Colonic mucosa (tissue), 4 donors: ENCODE measurements at regions not wholly inside any gene's neighbourhood (a gene's known extent, or its start where the extent isn't known, plus 50 kb on each side); places are given as distances from the start of the nearest gene placed in this dataset.
A peak's percentile ranks its signal among the peaks of the same experiment; 100 is the strongest.

ENCODE experiments used
- DNase-seq: peaks from one replicate; pipeline ENCODE4 v3.0.0-alpha.2; 2020
- H3K27ac ChIP-seq: fragments of 200-600 bp; one replicate; pipeline ENCODE4 v1.8.0; 2021
- H3K27me3 ChIP-seq: fragments of 200-600 bp; one replicate; pipeline ENCODE4 v1.8.0; 2021
- H3K36me3 ChIP-seq: fragments of 200-600 bp; one replicate; pipeline ENCODE4 v1.8.0; 2021
- H3K4me1 ChIP-seq: fragments of 200-600 bp; one replicate; pipeline ENCODE4 v1.8.0; 2021; ENCODE audit warnings: mild to moderate bottlenecking
- H3K4me3 ChIP-seq: fragments of 200-600 bp; one replicate; pipeline ENCODE4 v1.8.0; 2021
- H3K9ac ChIP-seq, 2 donors: one replicate each; pipeline ENCODE4 v1.7.0; 2013; ENCODE audit warnings: control low read depth in 2 of 2, low read depth in 2 of 2, low read length in 2 of 2
- H3K9me3 ChIP-seq: fragments of 200-600 bp; one replicate; pipeline ENCODE4 v1.8.0; 2021
- CTCF ChIP-seq: fragments of 200-600 bp; IDR thresholded peaks from one replicate; pipeline ENCODE4 v1.8.0; 2022; ENCODE audit warnings: antibody characterized with exemption, mild to moderate bottlenecking
- intact Hi-C: fragments of 100-400 bp; cut with DNase I; formaldehyde crosslinking; loops from one replicate; pipeline ENCODE4 v1.14.1; 2022
- donor health status: healthy.
- donor health status: DM: no; HTN: no; CAD: no.
- donor health status: DM: no; HTN: no; CAD: no.

DNA sequence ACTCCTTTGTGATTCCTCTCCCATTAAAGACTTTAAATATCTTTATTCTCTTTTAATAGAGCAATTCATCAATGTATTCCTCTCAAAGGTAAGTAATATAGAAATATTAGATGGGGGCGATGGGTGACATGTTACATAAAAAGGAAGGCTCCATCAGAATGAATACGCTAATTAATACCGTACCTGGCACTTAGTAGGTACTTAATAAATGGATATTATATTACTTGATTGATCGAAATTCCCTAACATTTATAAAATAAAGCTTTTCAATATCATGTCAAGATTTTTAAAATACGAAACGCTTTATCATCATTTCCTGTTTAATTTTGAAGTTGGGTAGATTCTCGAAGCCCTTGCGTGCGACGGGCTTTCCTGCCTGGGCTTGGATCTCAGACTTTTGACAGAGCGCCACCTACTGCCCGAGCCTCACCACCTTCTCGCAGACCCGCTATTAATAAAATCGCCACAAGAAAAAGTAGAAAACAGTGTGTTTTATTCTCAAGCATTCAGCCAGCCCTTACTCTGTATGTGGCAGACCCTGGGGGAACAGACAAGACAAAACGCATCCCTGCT lies 99.4 kb downstream of the C5orf15 start:
- Histone ChIP-seq H3K36me3 (no peaks in the 10 kb centered on the region), H3K4me3 (no peak overlapping the region), H3K27me3 (no peaks in the 10 kb centered on the region), H3K9me3 (no peaks in the 10 kb centered on the region), H3K27ac (no peak overlapping the region), H3K4me1 (no peaks in the 10 kb centered on the region), H3K9ac (no peak overlapping the region)
- DNase-seq = peak; percentile 52
- intact Hi-C loops = no loop called here
- TF ChIP-seq CTCF = peak; percentile 70

DNA sequence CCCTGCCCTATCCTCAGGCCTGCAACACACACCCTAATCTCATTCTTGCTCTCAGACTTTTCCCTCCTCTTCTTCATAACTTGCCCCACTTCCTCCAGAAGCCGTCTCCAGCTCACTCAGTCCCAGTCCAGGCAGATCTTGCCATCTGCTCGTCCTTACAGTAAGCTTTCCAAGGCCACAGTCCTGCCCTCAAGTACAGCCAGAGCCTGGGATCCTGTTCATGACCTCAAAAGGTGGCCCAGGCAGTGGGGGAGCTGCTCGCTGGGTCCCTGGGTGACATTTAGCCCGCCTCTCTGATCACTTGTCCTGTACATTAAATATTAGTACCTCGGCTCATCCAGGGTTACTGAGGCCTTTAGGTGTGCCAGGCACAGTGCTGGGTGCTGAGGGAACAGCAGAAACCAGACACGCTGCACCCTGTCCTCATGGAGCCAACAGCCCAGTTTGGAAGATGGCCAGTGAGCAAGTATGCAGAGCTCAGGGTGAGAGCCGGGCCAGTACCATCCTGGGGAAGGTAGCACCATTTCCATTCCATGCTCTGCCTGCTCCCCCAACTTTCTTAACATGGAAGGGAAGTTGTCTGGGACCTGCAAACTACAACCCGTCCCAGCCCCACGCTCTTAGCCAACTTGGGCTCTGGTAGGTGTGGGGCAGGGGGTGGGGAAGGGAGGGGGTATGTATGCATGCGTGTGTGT lies 100.4 kb downstream of the C5orf15 start:
- intact Hi-C loops = no loop called here
- H3K9ac ChIP-seq = no peak overlapping the region
- TF ChIP-seq CTCF = no peak

DNA sequence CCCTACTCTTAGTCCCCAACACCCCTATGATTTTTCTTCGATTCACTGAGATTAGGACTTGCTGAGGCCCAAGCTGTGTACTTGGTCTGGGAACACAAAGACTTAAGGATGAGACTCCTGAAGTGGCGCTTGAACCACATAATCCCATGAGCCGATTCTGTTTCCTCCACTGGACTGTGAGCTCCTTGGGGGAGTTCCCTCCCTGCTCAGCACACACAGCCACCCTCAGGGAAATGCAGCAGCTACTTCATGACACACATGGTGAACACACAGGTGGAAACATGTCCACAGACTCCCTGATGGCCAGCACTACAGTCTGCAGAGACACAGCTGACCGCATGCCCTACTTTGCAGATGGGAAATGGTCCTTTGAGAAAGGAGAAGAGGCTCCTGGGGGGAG lies 101.1 kb downstream of the C5orf15 start:
- H3K36me3 ChIP-seq = no peaks in the 10 kb centered on the region
- no peak overlapping the region for H3K4me3 ChIP-seq
- H3K9me3 ChIP-seq = no peaks in the 10 kb centered on the region
- intact Hi-C loops = no loop called here
- H3K27ac ChIP-seq = no peak overlapping the region
- no peak overlapping the region for H3K9ac ChIP-seq
- no peaks in the 10 kb centered on the region for H3K27me3 ChIP-seq
- DNase-seq = no peak
- no peak for TF ChIP-seq CTCF
- H3K4me1 ChIP-seq = no peaks in the 10 kb centered on the region

More for the DNA sequence above, 100.4 kb downstream of the C5orf15 start:
- DNase-seq = no peak
- Histone ChIP-seq H3K4me1 (no peaks in the 10 kb centered on the region), H3K27ac (no peak overlapping the region), H3K27me3 (no peaks in the 10 kb centered on the region), H3K36me3 (no peaks in the 10 kb centered on the region), H3K9me3 (no peaks in the 10 kb centered on the region), H3K4me3 (no peak overlapping the region)

- intact Hi-C loops = no loop called here
- TF ChIP-seq CTCF = no peak
- no peak for DNase-seq
- Histone ChIP-seq H3K4me1 (no peaks in the 10 kb centered on the region), H3K9ac (no peak overlapping the region), H3K27me3 (no peaks in the 10 kb centered on the region), H3K36me3 (no peaks in the 10 kb centered on the region), H3K4me3 (no peak overlapping the region), H3K27ac (no peak overlapping the region), H3K9me3 (no peaks in the 10 kb centered on the region)
These were observed 101.6 kb downstream of the C5orf15 start for GRCh38 chr5:133866903-133867245.

DNA sequence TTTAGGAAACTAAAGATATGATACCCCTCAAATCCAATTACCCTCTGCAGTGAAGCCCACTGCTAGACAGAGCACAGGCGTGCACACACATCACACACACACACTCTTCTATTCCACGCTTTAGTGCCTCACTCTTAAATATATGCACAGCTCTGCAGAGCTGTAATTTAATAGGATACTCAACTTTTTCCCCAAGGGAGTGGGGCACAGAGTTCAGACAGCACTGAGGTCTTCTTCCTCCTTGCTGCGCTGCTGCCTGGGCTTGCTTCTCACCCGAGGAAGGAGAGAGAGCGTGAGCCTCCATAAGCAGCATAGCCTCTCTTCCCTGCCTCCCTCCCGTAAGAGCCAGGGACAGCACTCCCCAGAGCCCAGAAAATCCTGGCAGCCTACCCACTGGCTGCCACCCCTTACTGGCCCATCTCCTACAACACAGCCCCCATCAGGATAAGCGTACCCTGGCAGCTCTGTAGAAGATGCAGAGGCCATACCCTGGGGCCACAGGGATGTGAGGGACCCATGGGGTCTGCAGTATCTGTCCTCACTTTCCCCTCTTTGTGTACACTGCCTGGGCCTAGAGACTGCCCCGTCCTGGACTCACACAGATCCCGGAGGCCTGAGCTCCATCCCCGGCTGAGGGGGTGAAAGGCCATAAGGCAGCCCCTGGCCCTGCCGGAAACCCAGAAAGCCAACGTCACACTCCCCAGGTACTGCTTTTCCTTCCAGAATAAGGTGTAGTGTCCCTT lies 102.1 kb downstream of the C5orf15 start:
- H3K27ac ChIP-seq = no peak overlapping the region
- H3K9me3 ChIP-seq = no peaks in the 10 kb centered on the region
- no peaks in the 10 kb centered on the region for H3K27me3 ChIP-seq
- TF ChIP-seq CTCF = no peak
- no peaks in the 10 kb centered on the region for H3K36me3 ChIP-seq
- no peak overlapping the region for H3K4me3 ChIP-seq
- H3K4me1 ChIP-seq = no peaks in the 10 kb centered on the region
- intact Hi-C loops = no loop called here
- H3K9ac ChIP-seq = no peak overlapping the region
- no peak for DNase-seq
